Thyroid gland (tissue), 4 donors: ENCODE measurements at regions not wholly inside any gene's neighbourhood (a gene's known extent, or its start where the extent isn't known, plus 50 kb on each side); places are given as distances from the start of the nearest gene placed in this dataset.

ENCODE experiments used
- DNase-seq, 2 donors: peaks; one replicate each; pipeline ENCODE4 v3.0.0-alpha.2; 2019
- H3K27ac ChIP-seq, 3 donors: fragments of 200-600 bp; sonication (generic); 1 replicate in 2 of 3; 2 replicates in 1 of 3; pipeline ENCODE4 v1.5.1; 2016 to 2019; ENCODE audit warnings: mild to moderate bottlenecking in 1 of 3, moderate library complexity in 1 of 3
- H3K27me3 ChIP-seq: fragments of 200-600 bp; sonication (generic); one replicate; pipeline ENCODE4 v1.5.1; 2019
- H3K36me3 ChIP-seq, 2 donors: fragments of 200-600 bp; sonication (generic); one replicate each; pipeline ENCODE4 v1.5.1; 2016 to 2019
- H3K4me1 ChIP-seq, 2 donors: fragments of 200-600 bp; sonication (generic); one replicate each; pipeline ENCODE4 v1.5.1; 2017 to 2019
- H3K4me3 ChIP-seq, 3 donors: fragments of 200-600 bp; sonication (generic); replicated peaks in 1 of 3; 1 replicate in 2 of 3; 2 replicates in 1 of 3; pipeline ENCODE4 v1.5.1; 2016; ENCODE audit warnings: mild to moderate bottlenecking in 1 of 3
- H3K9me3 ChIP-seq: fragments of 200-600 bp; sonication (generic); one replicate; pipeline ENCODE4 v1.5.1; 2017
- POLR2A ChIP-seq, 2 donors: fragments of 450-650 bp; IDR thresholded peaks; one replicate each; pipeline ENCODE4 v1.6.1; 2017; ENCODE audit warnings: antibody characterized with exemption in 2 of 2, mild to moderate bottlenecking in 2 of 2, moderate library complexity in 1 of 2
- WGBS, 2 donors: methylation state at CpG; one replicate each; pipeline ENCODE4 v1.1.5; 2017; 5-methylcytosine and 5-hydroxymethylcytosine counted together
- intact Hi-C: fragments of 100-400 bp; cut with DNase I; formaldehyde crosslinking; loops from one replicate; pipeline ENCODE4 v1.15.1; 2023
- TF ChIP-seq, protein P1 (sequence below), 6 experiments: fragments of 200-600 bp in 3 of 6; fragments of 450-650 bp in 3 of 6; sonication (generic) in 3 of 6; IDR thresholded peaks; one replicate each; pipeline ENCODE4 v1.5.1; 2016 to 2019; ENCODE audit warnings: antibody characterized with exemption in 6 of 6, mild to moderate bottlenecking in 2 of 6, inconsistent platforms in 1 of 6, moderate library complexity in 1 of 6

DNA sequence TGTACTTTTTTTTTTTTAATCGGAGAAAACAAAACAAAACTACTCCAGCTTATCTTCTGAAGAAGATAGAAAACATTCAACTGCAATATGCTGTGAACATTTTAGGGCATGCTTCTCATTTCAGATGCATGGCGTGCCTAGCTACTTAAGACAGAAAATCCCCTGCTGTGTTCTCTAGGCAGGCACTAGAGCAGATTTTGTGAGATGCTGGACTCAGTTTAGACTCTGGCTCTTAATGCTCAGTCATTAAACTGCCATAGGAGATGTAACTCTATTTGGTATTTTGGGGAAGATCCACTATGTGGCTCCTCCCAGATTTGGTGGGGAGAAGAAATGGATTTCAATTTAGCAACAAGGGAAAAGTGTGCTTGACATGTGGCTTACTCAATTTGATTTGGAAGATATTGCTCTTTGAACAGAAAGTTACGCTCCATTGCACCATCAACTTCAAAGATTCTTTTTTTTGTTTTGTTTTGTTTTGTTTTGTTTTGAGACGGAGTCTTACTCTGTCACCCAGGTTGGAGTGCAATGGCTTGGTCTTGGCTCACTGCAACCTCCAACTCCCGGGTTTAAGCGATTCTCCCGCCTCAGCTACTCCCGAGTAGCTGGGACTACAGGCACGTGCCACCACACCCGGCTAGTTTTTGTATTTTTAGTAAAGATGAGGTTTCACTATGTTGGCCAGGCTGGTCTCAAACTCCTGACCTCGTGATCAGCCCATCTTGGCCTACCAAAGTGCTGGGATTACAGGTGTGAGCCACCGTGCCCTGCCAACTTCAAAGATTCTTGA is 62.0 kb upstream of the LEKR1 start:
- no peaks in the 10 kb centered on the region for H3K36me3 ChIP-seq
- H3K27ac ChIP-seq = no peak overlapping the region
- no peaks in the 10 kb centered on the region for H3K27me3 ChIP-seq
- 49 to 53% methylated on average over 12 of the region's 12 CpGs for WGBS, 2 donors
- H3K4me3 ChIP-seq = no peak overlapping the region
- TF ChIP-seq POLR2A (IDR thresholded peaks at IDR 0.05) = no peak
- TF ChIP-seq, protein P1, sequence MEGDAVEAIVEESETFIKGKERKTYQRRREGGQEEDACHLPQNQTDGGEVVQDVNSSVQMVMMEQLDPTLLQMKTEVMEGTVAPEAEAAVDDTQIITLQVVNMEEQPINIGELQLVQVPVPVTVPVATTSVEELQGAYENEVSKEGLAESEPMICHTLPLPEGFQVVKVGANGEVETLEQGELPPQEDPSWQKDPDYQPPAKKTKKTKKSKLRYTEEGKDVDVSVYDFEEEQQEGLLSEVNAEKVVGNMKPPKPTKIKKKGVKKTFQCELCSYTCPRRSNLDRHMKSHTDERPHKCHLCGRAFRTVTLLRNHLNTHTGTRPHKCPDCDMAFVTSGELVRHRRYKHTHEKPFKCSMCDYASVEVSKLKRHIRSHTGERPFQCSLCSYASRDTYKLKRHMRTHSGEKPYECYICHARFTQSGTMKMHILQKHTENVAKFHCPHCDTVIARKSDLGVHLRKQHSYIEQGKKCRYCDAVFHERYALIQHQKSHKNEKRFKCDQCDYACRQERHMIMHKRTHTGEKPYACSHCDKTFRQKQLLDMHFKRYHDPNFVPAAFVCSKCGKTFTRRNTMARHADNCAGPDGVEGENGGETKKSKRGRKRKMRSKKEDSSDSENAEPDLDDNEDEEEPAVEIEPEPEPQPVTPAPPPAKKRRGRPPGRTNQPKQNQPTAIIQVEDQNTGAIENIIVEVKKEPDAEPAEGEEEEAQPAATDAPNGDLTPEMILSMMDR (IDR thresholded peaks at IDR 0.05) = no peak
- intact Hi-C loops = no loop called here
- no peaks in the 10 kb centered on the region for H3K9me3 ChIP-seq
- peaks cover 2 to 8% of the 10 kb centered on the region in 2 donors for H3K4me1 ChIP-seq
- DNase-seq = peak; percentile 32 to 50

GRCh38 chr3:156764751-156765150 is 61.4 kb upstream of the LEKR1 start:
- TF ChIP-seq, protein P1 (IDR thresholded peaks at IDR 0.05) = no peak
- TF ChIP-seq POLR2A (IDR thresholded peaks at IDR 0.05) = no peak
- intact Hi-C loops = no loop called here

DNA sequence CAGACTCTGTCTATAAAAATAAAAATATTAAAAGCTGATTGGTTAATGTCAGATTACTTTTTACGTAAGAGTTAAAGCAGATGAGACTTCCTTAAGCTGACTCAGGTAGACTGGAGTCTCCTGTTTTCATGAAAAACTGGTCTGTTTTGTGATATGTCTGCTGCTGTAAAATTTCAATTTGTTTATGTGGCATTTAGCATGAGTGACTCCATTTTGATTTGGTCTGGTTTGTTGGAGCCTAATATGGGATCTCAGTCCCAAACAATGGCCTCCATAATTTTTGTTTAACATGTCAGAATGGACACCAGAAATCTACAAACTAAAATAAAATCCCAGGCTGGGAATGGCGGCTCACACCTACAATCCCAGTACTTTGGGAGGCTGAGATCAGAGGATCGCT is 57.8 kb upstream of the LEKR1 start:
- intact Hi-C loops = no loop called here
- no peak for DNase-seq
- no peak overlapping the region for H3K4me3 ChIP-seq
- no peaks in the 10 kb centered on the region for H3K9me3 ChIP-seq
- no peaks in the 10 kb centered on the region for H3K36me3 ChIP-seq
- WGBS, 2 donors = 97 to 99% methylated on average over 3 of the region's 3 CpGs
- H3K27me3 ChIP-seq = no peaks in the 10 kb centered on the region
- no peak overlapping the region for H3K27ac ChIP-seq
- peaks cover 2 to 5% of the 10 kb centered on the region in 2 donors for H3K4me1 ChIP-seq
- TF ChIP-seq, protein P1 (IDR thresholded peaks at IDR 0.05) = no peak
- TF ChIP-seq POLR2A (IDR thresholded peaks at IDR 0.05) = no peak

More at GRCh38 chr3:156764751-156765150, 61.4 kb upstream of the LEKR1 start:
- Histone ChIP-seq H3K4me3 (no peak overlapping the region), H3K36me3 (no peaks in the 10 kb centered on the region), H3K27ac (no peak overlapping the region), H3K9me3 (no peaks in the 10 kb centered on the region), H3K27me3 (no peaks in the 10 kb centered on the region), H3K4me1 (peaks cover 2 to 8% of the 10 kb centered on the region in 2 donors)
- no peak for DNase-seq
- 38 to 42% methylated on average over 1 of the region's 1 CpG for WGBS, 2 donors

DNA sequence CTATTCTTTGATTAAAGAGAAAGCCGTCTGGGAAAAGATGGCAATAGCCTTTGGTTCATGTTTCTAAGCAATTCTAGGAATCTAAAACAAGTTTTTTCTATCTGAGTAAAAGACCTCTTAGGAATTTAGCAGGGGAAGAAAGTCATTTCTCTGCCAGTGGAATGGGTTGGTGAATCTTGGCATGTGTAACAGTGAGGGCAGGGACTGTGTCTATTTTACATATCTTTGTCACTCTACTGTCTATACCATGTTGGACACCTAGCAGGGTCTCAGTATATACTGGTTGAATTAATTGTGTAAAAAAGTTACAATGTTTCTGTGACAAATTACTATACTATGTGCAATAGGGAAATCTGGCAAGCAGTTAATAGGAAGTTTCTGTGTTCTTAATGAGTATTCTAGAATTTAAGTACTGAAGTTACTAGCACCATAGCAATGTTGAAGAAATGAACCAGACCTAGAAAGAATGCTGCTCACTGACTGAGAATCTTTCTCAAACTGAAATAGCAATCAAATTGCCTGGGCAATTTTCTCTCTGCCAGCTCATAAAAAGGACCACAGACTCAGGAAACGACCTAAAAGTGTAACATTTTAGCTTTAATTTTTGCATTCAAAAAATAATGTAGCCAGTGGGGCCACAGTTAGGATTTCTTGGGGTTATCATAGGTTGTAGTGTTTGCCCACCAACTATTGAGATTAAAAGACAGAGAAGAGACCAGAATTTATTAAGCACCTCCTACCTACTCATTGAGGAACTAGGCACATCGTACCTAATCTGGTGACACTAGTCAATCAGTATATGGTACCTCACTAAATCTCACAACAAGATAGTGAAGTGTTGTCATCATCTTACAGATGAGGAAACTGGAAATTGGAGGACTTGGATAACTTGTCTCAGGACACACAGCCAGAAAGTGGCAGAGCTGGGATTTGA is 56.2 kb upstream of the LEKR1 start:
- Histone ChIP-seq H3K27ac (no peak overlapping the region), H3K4me3 (no peak overlapping the region), H3K4me1 (peaks cover 2 to 5% of the 10 kb centered on the region in 2 donors), H3K36me3 (no peaks in the 10 kb centered on the region), H3K27me3 (no peaks in the 10 kb centered on the region), H3K9me3 (no peaks in the 10 kb centered on the region)
- TF ChIP-seq, protein P1 (IDR thresholded peaks at IDR 0.05) = no peak
- no peak for TF ChIP-seq POLR2A (IDR thresholded peaks at IDR 0.05)
- no peak for DNase-seq
- 79 to 80% methylated on average over 3 of the region's 3 CpGs for WGBS, 2 donors
- intact Hi-C loops = no loop called here
